ENCODE measurements at regions not wholly inside any gene's neighbourhood (a gene's known extent, or its start where the extent isn't known, plus 50 kb on each side); places are given as distances from the start of the nearest gene placed in this dataset.

GRCh38 chr1:221916176-221916575 is 174.3 kb upstream of the DUSP10 start:
- H3K4me3 Mint-ChIP-seq (ENCODE audit: low read depth), result no peak overlapping the region
- TF ChIP-seq CTCF (IDR thresholded peaks at IDR 0.05; ENCODE audit: unreplicated experiment), result no peak
- no peak overlapping the region for H3K27ac Mint-ChIP-seq
- DNase-seq (ENCODE audit: low spot score, unreplicated experiment), result no peak
- H3K36me3 Mint-ChIP-seq (ENCODE audit: insufficient read depth), result no peaks in the 10 kb centered on the region
- no peaks in the 10 kb centered on the region for H3K27me3 Mint-ChIP-seq
- no peaks in the 10 kb centered on the region for H3K4me1 Mint-ChIP-seq (ENCODE audit: low read depth)
- H3K9me3 Mint-ChIP-seq (ENCODE audit: low read depth), result no peaks in the 10 kb centered on the region

- H3K4me1 Mint-ChIP-seq (ENCODE audit: low read depth), result no peaks in the 10 kb centered on the region
- TF ChIP-seq CTCF (IDR thresholded peaks at IDR 0.05; ENCODE audit: unreplicated experiment), result no peak
- H3K36me3 Mint-ChIP-seq (ENCODE audit: insufficient read depth), result no peaks in the 10 kb centered on the region
Observed at GRCh38 chr1:221915764-221916163, 173.9 kb upstream of the DUSP10 start.

GRCh38 chr1:221913351-221913892 is 171.5 kb upstream of the DUSP10 start:
- Mint-ChIP-seq H3K36me3 (ENCODE audit: insufficient read depth) (no peaks in the 10 kb centered on the region), H3K27me3 (no peaks in the 10 kb centered on the region), H3K4me1 (ENCODE audit: low read depth) (no peaks in the 10 kb centered on the region), H3K27ac (no peak overlapping the region), H3K9me3 (ENCODE audit: low read depth) (no peaks in the 10 kb centered on the region), H3K4me3 (ENCODE audit: low read depth) (no peak overlapping the region)
- DNase-seq (ENCODE audit: low spot score, unreplicated experiment), result no peak
- no peak for TF ChIP-seq CTCF (IDR thresholded peaks at IDR 0.05; ENCODE audit: unreplicated experiment)

More at GRCh38 chr1:221915764-221916163, 173.9 kb upstream of the DUSP10 start:
- H3K27me3 Mint-ChIP-seq, result no peaks in the 10 kb centered on the region
- DNase-seq (ENCODE audit: low spot score, unreplicated experiment), result no peak
- H3K4me3 Mint-ChIP-seq (ENCODE audit: low read depth), result no peak overlapping the region
- no peaks in the 10 kb centered on the region for H3K9me3 Mint-ChIP-seq (ENCODE audit: low read depth)
- no peak overlapping the region for H3K27ac Mint-ChIP-seq

GRCh38 chr1:221912230-221912629 is 170.3 kb upstream of the DUSP10 start:
- Mint-ChIP-seq H3K4me1 (ENCODE audit: low read depth) (no peaks in the 10 kb centered on the region), H3K36me3 (ENCODE audit: insufficient read depth) (no peaks in the 10 kb centered on the region), H3K27ac (no peak overlapping the region)

GRCh38 chr1:221911714-221912113 is 169.8 kb upstream of the DUSP10 start:
- no peaks in the 10 kb centered on the region for H3K27me3 Mint-ChIP-seq

More at GRCh38 chr1:221912230-221912629, 170.3 kb upstream of the DUSP10 start:
- no peak for TF ChIP-seq CTCF (IDR thresholded peaks at IDR 0.05; ENCODE audit: unreplicated experiment)
- Mint-ChIP-seq H3K9me3 (ENCODE audit: low read depth) (no peaks in the 10 kb centered on the region), H3K4me3 (ENCODE audit: low read depth) (no peak overlapping the region), H3K27me3 (no peaks in the 10 kb centered on the region)
- no peak for DNase-seq (ENCODE audit: low spot score, unreplicated experiment)

More at GRCh38 chr1:221911714-221912113, 169.8 kb upstream of the DUSP10 start:
- no peaks in the 10 kb centered on the region for H3K9me3 Mint-ChIP-seq (ENCODE audit: low read depth)
- no peaks in the 10 kb centered on the region for H3K4me1 Mint-ChIP-seq (ENCODE audit: low read depth)
- H3K27ac Mint-ChIP-seq, result no peak overlapping the region
- no peak for TF ChIP-seq CTCF (IDR thresholded peaks at IDR 0.05; ENCODE audit: unreplicated experiment)
- DNase-seq (ENCODE audit: low spot score, unreplicated experiment), result no peak
- no peak overlapping the region for H3K4me3 Mint-ChIP-seq (ENCODE audit: low read depth)
- no peaks in the 10 kb centered on the region for H3K36me3 Mint-ChIP-seq (ENCODE audit: insufficient read depth)
